AG09319 (cell line): ENCODE measurements at regions not wholly inside any gene's neighbourhood (a gene's known extent, or its start where the extent isn't known, plus 50 kb on each side); places are given as distances from the start of the nearest gene placed in this dataset.

Experiments used
- DNase-seq: peaks from one replicate; pipeline ENCODE4 v3.0.0-alpha.2; 2010; ENCODE audit warnings: low read depth; ENCODE audit errors: extremely low read depth
- TF ChIP-seq, protein P1 (sequence below): IDR thresholded peaks from 2 replicates; pipeline ENCODE4 v1.5.1; 2011; ENCODE audit warnings: low read depth, mild to moderate bottlenecking, inconsistent platforms, low read length, moderate library complexity

DNA sequence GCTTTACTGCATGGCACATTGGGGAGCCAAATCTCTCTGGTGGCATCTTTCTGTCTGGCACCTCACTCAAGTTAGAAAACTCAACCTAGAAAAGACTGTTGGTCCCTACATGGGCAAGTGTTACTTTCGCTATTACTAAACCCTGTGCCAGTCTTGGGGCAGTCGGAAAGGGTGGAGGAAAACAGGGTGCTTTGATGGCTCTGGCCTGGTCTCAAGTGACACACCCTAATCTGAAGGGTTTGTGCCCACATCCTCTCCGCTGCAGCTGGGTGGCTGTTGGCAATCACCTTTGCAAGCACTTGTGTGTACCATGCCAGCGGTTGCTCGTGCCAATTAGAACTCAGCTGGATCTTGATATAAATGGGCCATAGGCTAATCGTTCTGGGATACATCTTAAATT, 159.8 kb upstream of the ITGB1 start:
- TF ChIP-seq, protein P1, sequence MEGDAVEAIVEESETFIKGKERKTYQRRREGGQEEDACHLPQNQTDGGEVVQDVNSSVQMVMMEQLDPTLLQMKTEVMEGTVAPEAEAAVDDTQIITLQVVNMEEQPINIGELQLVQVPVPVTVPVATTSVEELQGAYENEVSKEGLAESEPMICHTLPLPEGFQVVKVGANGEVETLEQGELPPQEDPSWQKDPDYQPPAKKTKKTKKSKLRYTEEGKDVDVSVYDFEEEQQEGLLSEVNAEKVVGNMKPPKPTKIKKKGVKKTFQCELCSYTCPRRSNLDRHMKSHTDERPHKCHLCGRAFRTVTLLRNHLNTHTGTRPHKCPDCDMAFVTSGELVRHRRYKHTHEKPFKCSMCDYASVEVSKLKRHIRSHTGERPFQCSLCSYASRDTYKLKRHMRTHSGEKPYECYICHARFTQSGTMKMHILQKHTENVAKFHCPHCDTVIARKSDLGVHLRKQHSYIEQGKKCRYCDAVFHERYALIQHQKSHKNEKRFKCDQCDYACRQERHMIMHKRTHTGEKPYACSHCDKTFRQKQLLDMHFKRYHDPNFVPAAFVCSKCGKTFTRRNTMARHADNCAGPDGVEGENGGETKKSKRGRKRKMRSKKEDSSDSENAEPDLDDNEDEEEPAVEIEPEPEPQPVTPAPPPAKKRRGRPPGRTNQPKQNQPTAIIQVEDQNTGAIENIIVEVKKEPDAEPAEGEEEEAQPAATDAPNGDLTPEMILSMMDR, result no peak
- DNase-seq, result no peak

DNA sequence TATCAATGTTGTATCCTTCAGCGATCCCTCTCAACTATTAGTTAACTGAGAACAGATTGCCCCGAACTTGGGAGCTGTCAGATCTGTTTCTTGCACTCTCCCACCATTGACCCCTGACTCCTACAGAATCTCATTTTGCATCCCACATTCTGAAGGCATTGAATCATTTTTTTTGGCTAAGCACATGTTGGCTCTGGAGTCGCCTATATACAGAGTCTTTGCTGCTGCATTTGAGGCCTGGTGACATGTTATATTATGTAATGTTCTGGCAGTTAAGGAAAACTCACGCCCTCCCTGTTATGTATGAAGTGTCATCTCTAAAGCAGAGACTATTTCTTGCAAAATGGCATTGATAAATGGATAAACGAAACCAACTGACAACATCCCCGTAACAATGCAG, 159.2 kb upstream of the ITGB1 start:
- DNase-seq, result no peak
- TF ChIP-seq, protein P1, result no peak

DNA sequence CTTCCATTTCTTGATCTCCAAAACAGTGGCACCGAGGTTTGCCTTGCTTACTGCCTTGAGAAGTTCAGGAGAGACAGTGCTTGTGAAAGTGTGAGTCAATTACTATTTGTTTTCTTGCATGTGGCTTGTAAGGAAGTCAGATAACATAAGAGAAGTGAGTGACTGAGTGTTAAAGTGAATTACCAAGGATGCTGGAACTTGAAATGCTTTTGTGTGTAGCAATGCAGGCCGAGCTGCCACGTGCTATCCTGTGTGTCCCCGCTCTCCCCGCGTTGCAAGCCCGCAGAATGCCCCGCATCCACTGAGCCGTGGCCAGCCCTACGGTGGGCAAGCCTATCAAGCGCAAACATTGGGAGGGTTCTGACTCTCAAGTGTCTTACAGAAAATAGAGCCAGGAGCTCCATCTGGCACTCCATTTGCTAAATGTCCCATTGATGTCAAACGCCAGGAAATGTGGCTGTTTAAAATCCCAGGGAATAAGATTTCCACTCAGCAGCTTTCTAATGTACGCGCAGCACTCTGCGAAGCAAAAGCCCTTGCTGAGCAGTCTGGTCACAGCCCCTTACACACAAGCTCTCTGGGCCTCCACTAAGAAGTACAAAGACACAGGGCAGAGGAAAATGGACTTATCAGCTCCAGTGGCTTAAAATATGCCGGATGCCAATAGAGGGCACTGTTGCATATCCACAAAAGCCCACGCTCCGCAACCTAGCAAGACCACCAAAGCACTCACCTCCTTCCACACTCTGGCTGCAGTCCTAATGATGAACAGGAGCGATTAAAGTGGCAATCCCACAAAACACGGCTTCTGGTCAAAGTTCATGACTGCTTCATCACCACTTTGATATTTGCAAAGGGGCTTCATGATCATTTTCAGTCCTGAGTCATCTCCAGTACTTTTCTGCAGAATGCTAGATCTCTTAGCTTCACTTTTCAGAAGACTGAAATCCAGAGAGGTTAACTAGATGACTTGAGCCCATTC, 158.0 kb upstream of the ITGB1 start:
- no peak for DNase-seq
- TF ChIP-seq, protein P1, result peak; percentile 47

DNA sequence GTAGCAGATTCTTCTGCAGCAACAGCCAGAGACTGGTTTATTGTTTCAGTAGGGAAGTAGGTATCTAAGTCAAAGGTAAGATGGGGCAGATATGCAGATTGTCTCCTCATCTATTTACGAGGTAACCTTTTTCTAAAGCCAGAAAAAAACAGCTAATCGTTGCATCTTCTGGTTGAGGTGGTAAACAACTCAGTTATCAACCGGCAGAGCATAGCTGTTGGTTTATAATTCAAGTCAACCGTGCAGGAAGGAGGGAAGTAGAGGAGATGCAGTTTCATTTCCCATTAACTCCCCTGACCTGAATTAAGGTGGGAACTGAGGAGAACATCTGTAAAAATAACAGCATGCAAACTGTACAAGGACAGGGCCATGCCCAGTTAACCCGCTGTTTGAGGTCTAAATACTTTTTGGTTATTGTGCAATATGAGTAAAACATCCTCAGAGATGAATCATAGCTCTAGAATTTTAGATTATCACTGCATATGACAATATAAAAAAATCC, 156.5 kb upstream of the ITGB1 start:
- TF ChIP-seq, protein P1, result no peak
- DNase-seq, result no peak

DNA sequence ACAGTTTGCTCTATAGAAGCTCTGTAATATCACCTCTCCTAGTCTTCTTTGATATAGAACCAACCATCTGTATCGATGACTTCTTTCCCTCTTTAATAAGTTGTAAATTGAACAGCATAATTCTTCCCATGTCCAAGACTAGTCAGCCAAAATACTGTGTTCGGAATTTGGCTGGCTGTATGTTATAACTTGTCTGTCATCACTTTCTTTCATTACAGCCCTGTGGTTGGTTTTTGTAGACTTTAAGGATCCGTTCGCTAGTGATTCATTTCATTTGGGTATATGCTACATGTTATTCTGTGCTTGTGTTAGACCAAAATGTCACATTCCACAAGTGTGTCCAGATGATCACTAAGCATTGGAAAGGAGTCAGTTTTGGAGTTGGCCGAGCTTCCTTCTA, 155.4 kb upstream of the ITGB1 start:
- no peak for DNase-seq
- TF ChIP-seq, protein P1, result no peak

DNA sequence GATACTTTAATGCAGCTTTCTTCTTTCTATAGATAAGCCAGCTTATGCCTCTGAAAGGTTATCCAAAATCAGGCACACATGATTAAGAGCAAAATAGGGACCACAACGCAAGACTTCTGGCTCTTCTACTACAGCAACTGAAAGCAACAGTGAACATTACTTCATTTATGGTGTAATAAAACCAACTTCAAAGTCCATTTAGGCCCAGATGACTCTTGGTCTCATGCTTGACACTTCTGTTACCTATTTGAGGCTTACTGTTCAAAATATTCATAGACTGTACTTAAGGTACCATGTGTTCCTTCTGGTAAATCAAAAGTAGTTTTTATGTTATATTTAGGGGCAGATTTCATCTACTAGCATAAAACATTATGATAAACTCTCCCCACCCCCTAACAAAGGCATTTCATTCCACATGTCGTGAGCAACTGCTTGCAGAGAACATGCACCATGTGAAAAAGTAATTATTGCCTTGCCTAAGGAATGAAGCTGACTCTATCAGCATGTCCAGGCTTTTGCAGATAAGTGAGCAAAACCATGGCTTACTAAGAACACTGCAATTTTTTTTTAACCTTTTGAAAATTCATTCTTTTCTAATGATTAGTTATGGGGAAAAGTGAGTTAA, 154.9 kb upstream of the ITGB1 start:
- no peak for DNase-seq
- TF ChIP-seq, protein P1, result no peak
